Frontal cortex (tissue), 3 donors: ENCODE measurements at regions not wholly inside any gene's neighbourhood (a gene's known extent, or its start where the extent isn't known, plus 50 kb on each side); places are given as distances from the start of the nearest gene placed in this dataset.

ENCODE experiments used
- DNase-seq, 2 donors: peaks; one replicate each; pipeline ENCODE4 v3.0.0; 2012; ENCODE audit warnings: low spot score in 2 of 2
- FAIRE-seq: peaks from 2 replicates; lab custom pipeline; 2012; peaks lifted over from hg19 to GRCh38; lab: Jason Lieb, UNC
- donor health status: control.
- donor health status: control.
- donor health status: control.

GRCh38 chr5:145586661-145587307 is 248.4 kb downstream of the PRELID2 start:
- FAIRE-seq (no peak), DNase-seq (no peak)

GRCh38 chr5:145585443-145586148 is 249.5 kb downstream of the PRELID2 start:
- FAIRE-seq: no peak
- no peak for DNase-seq

- FAIRE-seq (no peak), DNase-seq (no peak)
Measured at GRCh38 chr5:145579301-145579700, 255.8 kb downstream of the PRELID2 start.

GRCh38 chr5:145574889-145575573 is 260.1 kb downstream of the PRELID2 start:
- DNase-seq: no peak
- no peak for FAIRE-seq

- no peak for DNase-seq
- no peak for FAIRE-seq
Measured at GRCh38 chr5:145568581-145568980, 266.6 kb downstream of the PRELID2 start.

- DNase-seq: no peak
- FAIRE-seq: no peak
Measured at GRCh38 chr5:145562931-145563330, 272.2 kb downstream of the PRELID2 start.

- no peak for FAIRE-seq
- DNase-seq: no peak
Measured at GRCh38 chr5:145558288-145558687, 276.9 kb downstream of the PRELID2 start.

- FAIRE-seq: no peak
- no peak for DNase-seq
Measured at GRCh38 chr5:145557345-145557744, 277.8 kb downstream of the PRELID2 start.

- no peak for FAIRE-seq
Measured at GRCh38 chr5:145554399-145554798, 280.7 kb downstream of the PRELID2 start.

GRCh38 chr5:145553177-145553576 is 282.0 kb downstream of the PRELID2 start:
- DNase-seq: no peak
- FAIRE-seq: no peak

More at GRCh38 chr5:145554399-145554798, 280.7 kb downstream of the PRELID2 start:
- no peak for DNase-seq

- no peak for DNase-seq
- no peak for FAIRE-seq
Measured at GRCh38 chr5:145551714-145552113, 283.4 kb downstream of the PRELID2 start.

GRCh38 chr5:145548097-145548496 is 287.0 kb downstream of the PRELID2 start:
- FAIRE-seq (no peak), DNase-seq (no peak)

GRCh38 chr5:145544401-145544800 is 290.7 kb downstream of the PRELID2 start:
- no peak for FAIRE-seq

GRCh38 chr5:145543968-145544367 is 291.2 kb downstream of the PRELID2 start:
- no peak for DNase-seq
- FAIRE-seq: no peak

More at GRCh38 chr5:145544401-145544800, 290.7 kb downstream of the PRELID2 start:
- DNase-seq: no peak

GRCh38 chr5:145540375-145540774 is 294.8 kb downstream of the PRELID2 start:
- DNase-seq: no peak
- FAIRE-seq: no peak

GRCh38 chr5:145539201-145539600 is 295.9 kb downstream of the PRELID2 start:
- FAIRE-seq: no peak
- DNase-seq: no peak

- FAIRE-seq (no peak), DNase-seq (no peak)
Measured at GRCh38 chr5:145536133-145536532, 299.0 kb downstream of the PRELID2 start.

GRCh38 chr5:145531038-145531734 is 304.0 kb downstream of the PRELID2 start:
- FAIRE-seq (no peak), DNase-seq (no peak)

- FAIRE-seq: no peak
- DNase-seq: no peak
Measured at GRCh38 chr5:145521523-145521922, 313.6 kb downstream of the PRELID2 start.

GRCh38 chr5:145521066-145521465 is 314.1 kb downstream of the PRELID2 start:
- no peak for FAIRE-seq

More at GRCh38 chr5:145521066-145521465, 314.1 kb downstream of the PRELID2 start:
- no peak for DNase-seq
